ENCODE measurements at regions not wholly inside any gene's neighbourhood (a gene's known extent, or its start where the extent isn't known, plus 50 kb on each side); places are given as distances from the start of the nearest gene placed in this dataset.

- DNase-seq (ENCODE audit: extremely low read depth in 1 of 2, low read depth in 1 of 2): no peak
Observed at GRCh38 chr10:129390147-129390546, 76.9 kb upstream of the MGMT start.

GRCh38 chr10:129390726-129391125 is 76.3 kb upstream of the MGMT start:
- DNase-seq (ENCODE audit: extremely low read depth in 1 of 2, low read depth in 1 of 2): no peak

GRCh38 chr10:129391464-129391863 is 75.6 kb upstream of the MGMT start:
- no peak for DNase-seq (ENCODE audit: extremely low read depth in 1 of 2, low read depth in 1 of 2)

GRCh38 chr10:129392855-129393254 is 74.2 kb upstream of the MGMT start:
- no peak for DNase-seq (ENCODE audit: extremely low read depth in 1 of 2, low read depth in 1 of 2)

- no peak for DNase-seq (ENCODE audit: extremely low read depth in 1 of 2, low read depth in 1 of 2)
Observed at GRCh38 chr10:129393812-129394211, 73.2 kb upstream of the MGMT start.

GRCh38 chr10:129394518-129395328 is 72.3 kb upstream of the MGMT start:
- DNase-seq (ENCODE audit: extremely low read depth in 1 of 2, low read depth in 1 of 2): no peak

GRCh38 chr10:129396021-129396722 is 70.9 kb upstream of the MGMT start:
- DNase-seq (ENCODE audit: extremely low read depth in 1 of 2, low read depth in 1 of 2): no peak

- no peak for DNase-seq (ENCODE audit: extremely low read depth in 1 of 2, low read depth in 1 of 2)
Observed at GRCh38 chr10:129397198-129397974, 69.7 kb upstream of the MGMT start.

GRCh38 chr10:129398711-129399141 is 68.3 kb upstream of the MGMT start:
- no peak for DNase-seq (ENCODE audit: extremely low read depth in 1 of 2, low read depth in 1 of 2)

- DNase-seq (ENCODE audit: extremely low read depth in 1 of 2, low read depth in 1 of 2): no peak
Observed at GRCh38 chr10:129400426-129400825, 66.6 kb upstream of the MGMT start.

GRCh38 chr10:129402459-129402858 is 64.6 kb upstream of the MGMT start:
- DNase-seq (ENCODE audit: extremely low read depth in 1 of 2, low read depth in 1 of 2): no peak

GRCh38 chr10:129404091-129404490 is 63.0 kb upstream of the MGMT start:
- DNase-seq (ENCODE audit: extremely low read depth in 1 of 2, low read depth in 1 of 2): no peak

- DNase-seq (ENCODE audit: extremely low read depth in 1 of 2, low read depth in 1 of 2): no peak
Observed at GRCh38 chr10:129405389-129405788, 61.7 kb upstream of the MGMT start.

GRCh38 chr10:129410688-129411392 is 56.2 kb upstream of the MGMT start:
- no peak for DNase-seq (ENCODE audit: extremely low read depth in 1 of 2, low read depth in 1 of 2)

- no peak for DNase-seq (ENCODE audit: extremely low read depth in 1 of 2, low read depth in 1 of 2)
Observed at GRCh38 chr10:129411393-129411705, 55.7 kb upstream of the MGMT start.

GRCh38 chr10:129411772-129412171 is 55.3 kb upstream of the MGMT start:
- no peak for DNase-seq (ENCODE audit: extremely low read depth in 1 of 2, low read depth in 1 of 2)

GRCh38 chr10:129413024-129413423 is 54.0 kb upstream of the MGMT start:
- no peak for DNase-seq (ENCODE audit: extremely low read depth in 1 of 2, low read depth in 1 of 2)

GRCh38 chr10:129415215-129416140 is 51.6 kb upstream of the MGMT start:
- DNase-seq (ENCODE audit: extremely low read depth in 1 of 2, low read depth in 1 of 2): no peak

GRCh38 chr10:129416155-129416554 is 50.9 kb upstream of the MGMT start:
- no peak for DNase-seq (ENCODE audit: extremely low read depth in 1 of 2, low read depth in 1 of 2)

All from stimulated activated CD8-positive, alpha-beta memory T cell treated with anti-CD3 and anti-CD28 coated beads, Interleukin-7, amount 100 ng/mL, for 48 hours (primary cell).